SJCRH30 (cell line): ENCODE measurements at regions not wholly inside any gene's neighbourhood (a gene's known extent, or its start where the extent isn't known, plus 50 kb on each side); places are given as distances from the start of the nearest gene placed in this dataset.
"Not testable (repeated sequence)": the region's sequence is repeated elsewhere in the genome, so short reads cannot be mapped to it uniquely, and the experiment has no call there.

Experiments
- DNase-seq, 2 experiments: peaks; one replicate each; pipeline ENCODE4 v3.0.0-alpha.2; 2015 to 2020
- H3K27ac ChIP-seq: fragments of 250-450 bp; sonication (Bioruptor Pico); 2 replicates; pipeline ENCODE4 v1.5.1; 2020; ENCODE audit warnings: mild to moderate bottlenecking, moderate library complexity
- H3K27me3 ChIP-seq: fragments of 250-450 bp; sonication (Bioruptor Pico); 2 replicates; pipeline ENCODE4 v1.5.1; 2020; ENCODE audit warnings: mild to moderate bottlenecking, moderate library complexity
- H3K36me3 ChIP-seq: fragments of 250-450 bp; sonication (Bioruptor Pico); 2 replicates; pipeline ENCODE4 v1.5.1; 2020; ENCODE audit warnings: mild to moderate bottlenecking, moderate library complexity
- H3K4me1 ChIP-seq: fragments of 250-450 bp; sonication (Bioruptor Pico); 2 replicates; pipeline ENCODE4 v1.5.1; 2020; ENCODE audit warnings: mild to moderate bottlenecking, moderate library complexity
- H3K4me3 ChIP-seq: fragments of 250-450 bp; sonication (Bioruptor Pico); 2 replicates; pipeline ENCODE4 v1.5.1; 2020; ENCODE audit warnings: mild to moderate bottlenecking, moderate library complexity
- H3K9me3 ChIP-seq: fragments of 250-450 bp; sonication (Bioruptor Pico); replicated peaks from 2 replicates; pipeline ENCODE4 v1.5.1; 2020; ENCODE audit warnings: mild to moderate bottlenecking, moderate library complexity

GRCh38 chr6:2309122-2309521, 63.7 kb upstream of the GMDS start:
- no peak for DNase-seq
- H3K27me3 ChIP-seq, result no peaks in the 10 kb centered on the region
- no peaks in the 10 kb centered on the region for H3K9me3 ChIP-seq
- H3K27ac ChIP-seq, result no peak overlapping the region
- no peaks in the 10 kb centered on the region for H3K36me3 ChIP-seq
- H3K4me3 ChIP-seq, result no peak overlapping the region
- no peaks in the 10 kb centered on the region for H3K4me1 ChIP-seq

DNA sequence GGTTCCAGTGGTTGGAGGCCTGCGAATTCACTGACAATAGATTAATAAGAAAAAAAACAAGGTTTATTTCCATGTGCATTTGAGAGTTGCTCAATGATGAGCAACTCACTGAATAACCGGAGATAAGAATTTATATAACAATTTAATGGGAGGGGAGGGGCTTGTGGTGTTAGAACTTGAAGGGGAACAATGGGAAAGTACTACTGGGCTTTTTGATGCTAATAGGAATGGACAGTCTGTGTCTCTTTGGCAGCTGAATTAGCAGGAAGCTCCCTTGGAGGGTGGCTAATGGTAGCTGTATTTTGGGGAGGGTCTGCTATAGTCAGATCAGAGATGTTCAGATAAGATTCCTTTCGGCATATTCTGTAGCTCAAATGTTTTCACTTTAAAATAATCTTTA, 62.4 kb upstream of the GMDS start:
- DNase-seq, result no peak
- Histone ChIP-seq H3K4me1 (no peaks in the 10 kb centered on the region), H3K9me3 (no peaks in the 10 kb centered on the region), H3K36me3 (no peaks in the 10 kb centered on the region), H3K4me3 (no peak overlapping the region), H3K27me3 (no peaks in the 10 kb centered on the region), H3K27ac (no peak overlapping the region)

DNA sequence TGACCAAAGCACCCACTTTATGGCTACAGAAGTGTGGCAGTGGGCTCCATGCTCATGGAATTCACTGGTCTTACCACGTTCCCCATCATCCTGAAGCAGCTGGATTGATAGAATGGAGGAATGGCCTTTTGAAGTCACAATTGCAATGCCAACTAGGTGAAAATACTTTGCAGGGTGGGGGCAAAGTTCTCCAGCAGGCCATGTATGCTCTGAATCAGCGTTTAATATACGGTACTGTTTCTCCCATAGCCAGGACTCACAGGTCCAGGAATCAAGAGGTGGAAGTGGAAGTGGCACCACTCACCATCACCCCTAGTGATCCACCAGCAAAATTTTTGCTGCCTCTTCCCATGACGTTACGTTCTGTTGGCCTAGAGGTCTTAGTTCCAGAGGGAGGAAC, 60.5 kb upstream of the GMDS start:
- H3K4me1 ChIP-seq, result no peaks in the 10 kb centered on the region
- H3K27me3 ChIP-seq, result no peaks in the 10 kb centered on the region
- H3K36me3 ChIP-seq, result no peaks in the 10 kb centered on the region
- H3K27ac ChIP-seq, result no peak overlapping the region
- no peak overlapping the region for H3K4me3 ChIP-seq
- DNase-seq, result no peak
- no peaks in the 10 kb centered on the region for H3K9me3 ChIP-seq

GRCh38 chr6:2302482-2302881, 57.1 kb upstream of the GMDS start:
- DNase-seq, H3K27me3 ChIP-seq: not testable (repeated sequence)

GRCh38 chr6:2296781-2297180, 51.4 kb upstream of the GMDS start:
- H3K27me3 ChIP-seq, result no peaks in the 10 kb centered on the region
- no peak for DNase-seq
- no peaks in the 10 kb centered on the region for H3K4me1 ChIP-seq
- H3K36me3 ChIP-seq, result no peaks in the 10 kb centered on the region
- no peak overlapping the region for H3K4me3 ChIP-seq
- H3K9me3 ChIP-seq, result no peaks in the 10 kb centered on the region
- no peak overlapping the region for H3K27ac ChIP-seq

More at GRCh38 chr6:2302482-2302881, 57.1 kb upstream of the GMDS start:
- H3K9me3 ChIP-seq, H3K27ac ChIP-seq, H3K4me1 ChIP-seq, H3K36me3 ChIP-seq, H3K4me3 ChIP-seq: not testable (repeated sequence)
